Peyer's patch (tissue), 4 donors: ENCODE measurements at regions not wholly inside any gene's neighbourhood (a gene's known extent, or its start where the extent isn't known, plus 50 kb on each side); places are given as distances from the start of the nearest gene placed in this dataset.
A peak's percentile ranks its signal among the peaks of the same experiment; 100 is the strongest.

Experiments
- DNase-seq, 3 donors: peaks; one replicate each; pipeline ENCODE4 v3.0.0-alpha.2; 2017 to 2019
- H3K27ac ChIP-seq, 4 donors: fragments of 200-600 bp; sonication (generic); one replicate each; pipeline ENCODE4 v1.5.1; 2016 to 2019
- H3K27me3 ChIP-seq, 2 donors: fragments of 200-600 bp; sonication (generic); one replicate each; pipeline ENCODE4 v1.5.1; 2019
- H3K36me3 ChIP-seq, 3 donors: fragments of 200-600 bp; sonication (generic); one replicate each; pipeline ENCODE4 v1.5.1; 2016 to 2019
- H3K4me1 ChIP-seq, 4 donors: fragments of 200-600 bp; sonication (generic); one replicate each; pipeline ENCODE4 v1.5.1; 2016 to 2019
- H3K4me3 ChIP-seq, 4 donors: fragments of 200-600 bp; sonication (generic); 1 replicate in 3 of 4; 2 replicates in 1 of 4; pipeline ENCODE4 v1.5.1; 2016 to 2019; ENCODE audit warnings: mild to moderate bottlenecking in 1 of 4
- H3K9me3 ChIP-seq, 4 donors: fragments of 200-600 bp; sonication (generic); one replicate each; pipeline ENCODE4 v1.5.1; 2016 to 2019; ENCODE audit warnings: mild to moderate bottlenecking in 1 of 4
- CTCF ChIP-seq, 6 experiments: fragments of 450-650 bp in 4 of 6; fragments of 200-600 bp in 2 of 6; sonication (generic) in 1 of 6; IDR thresholded peaks; one replicate each; pipeline ENCODE4 v1.5.1; 2017 to 2019; ENCODE audit warnings: antibody characterized with exemption in 6 of 6, mild to moderate bottlenecking in 3 of 6, moderate library complexity in 1 of 6
- POLR2A ChIP-seq, 2 donors: fragments of 450-650 bp; IDR thresholded peaks; one replicate each; pipeline ENCODE4 v1.5.1; 2017; ENCODE audit warnings: antibody characterized with exemption in 2 of 2, mild to moderate bottlenecking in 2 of 2, moderate library complexity in 2 of 2

GRCh38 chr20:57800791-57801430 lies 91.1 kb upstream of the PMEPA1 start:
- H3K9me3 ChIP-seq = no peaks in the 10 kb centered on the region
- TF ChIP-seq CTCF (IDR thresholded peaks at IDR 0.05) (no peak), POLR2A (IDR thresholded peaks at IDR 0.05) (no peak)
- DNase-seq = no peak

GRCh38 chr20:57797401-57797800 lies 87.6 kb upstream of the PMEPA1 start:
- TF ChIP-seq CTCF (IDR thresholded peaks at IDR 0.05) = no peak
- TF ChIP-seq POLR2A (IDR thresholded peaks at IDR 0.05) = no peak
- H3K27me3 ChIP-seq = no peaks in the 10 kb centered on the region
- H3K36me3 ChIP-seq = no peaks in the 10 kb centered on the region
- H3K27ac ChIP-seq = no peak overlapping the region
- H3K4me3 ChIP-seq = no peak overlapping the region
- DNase-seq = no peak
- no peaks in the 10 kb centered on the region for H3K4me1 ChIP-seq
- H3K9me3 ChIP-seq = no peaks in the 10 kb centered on the region

More at GRCh38 chr20:57800791-57801430, 91.1 kb upstream of the PMEPA1 start:
- no peaks in the 10 kb centered on the region for H3K36me3 ChIP-seq
- no peak overlapping the region for H3K4me3 ChIP-seq
- H3K27me3 ChIP-seq = no peaks in the 10 kb centered on the region
- H3K27ac ChIP-seq = no peak overlapping the region
- H3K4me1 ChIP-seq = no peaks in the 10 kb centered on the region

DNA sequence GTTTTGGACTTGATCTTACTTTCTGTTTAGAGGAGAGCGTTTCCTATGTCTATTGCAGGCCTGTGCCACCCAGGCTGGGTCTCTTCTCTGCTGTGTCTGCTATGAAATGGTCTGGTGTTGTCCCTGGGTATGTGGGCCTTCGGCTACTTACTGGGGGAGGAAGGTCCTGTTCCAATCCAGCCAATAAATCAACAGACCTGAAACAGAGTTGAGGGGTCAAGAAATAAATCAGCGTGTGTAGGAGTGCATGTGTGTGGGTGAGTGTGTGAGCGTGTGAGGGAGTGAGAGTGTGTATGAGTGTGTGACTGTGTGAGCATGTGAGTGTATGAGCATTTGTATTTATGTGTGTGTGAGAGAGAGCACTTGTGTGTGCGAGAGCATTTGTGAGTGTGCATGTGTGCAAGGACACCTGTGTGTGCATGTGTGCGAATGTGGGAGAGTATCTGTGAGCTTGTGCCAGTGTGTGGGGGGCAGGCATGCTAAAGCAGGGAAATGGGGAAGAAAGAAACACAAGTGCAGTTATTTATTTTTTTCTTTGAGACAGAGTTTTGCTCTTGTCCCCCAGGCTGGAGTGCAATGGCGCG lies 86.3 kb upstream of the PMEPA1 start:
- TF ChIP-seq POLR2A (IDR thresholded peaks at IDR 0.05) = no peak
- no peak for TF ChIP-seq CTCF (IDR thresholded peaks at IDR 0.05)
- Histone ChIP-seq H3K27me3 (no peaks in the 10 kb centered on the region), H3K4me1 (no peaks in the 10 kb centered on the region), H3K9me3 (no peaks in the 10 kb centered on the region), H3K4me3 (no peak overlapping the region), H3K36me3 (no peaks in the 10 kb centered on the region), H3K27ac (no peak overlapping the region)
- DNase-seq = peak in 1 of 3 donors; percentile 15

DNA sequence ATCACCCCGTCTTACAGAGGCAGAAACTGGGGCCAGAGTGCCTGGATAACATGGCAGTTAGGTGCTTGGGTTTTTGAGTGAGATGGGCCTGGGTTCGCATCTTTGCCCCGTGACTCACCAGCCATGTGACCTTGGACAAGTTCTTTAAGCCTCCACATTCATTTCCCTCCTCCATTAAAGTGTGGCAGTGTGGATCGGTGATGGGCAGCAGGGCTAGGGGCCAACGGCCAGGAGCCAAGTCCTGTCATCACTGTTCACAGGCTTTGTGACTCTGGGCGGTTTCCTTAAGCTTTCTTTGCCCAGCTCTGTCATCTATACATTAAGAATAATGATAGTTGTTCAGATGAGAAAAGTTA lies 85.5 kb upstream of the PMEPA1 start:
- H3K27ac ChIP-seq = no peak overlapping the region
- H3K9me3 ChIP-seq = no peaks in the 10 kb centered on the region
- DNase-seq = no peak
- H3K36me3 ChIP-seq = no peaks in the 10 kb centered on the region
- H3K4me1 ChIP-seq = no peaks in the 10 kb centered on the region
- H3K4me3 ChIP-seq = no peak overlapping the region
- TF ChIP-seq CTCF (IDR thresholded peaks at IDR 0.05) = no peak
- no peak for TF ChIP-seq POLR2A (IDR thresholded peaks at IDR 0.05)
- H3K27me3 ChIP-seq = no peaks in the 10 kb centered on the region

DNA sequence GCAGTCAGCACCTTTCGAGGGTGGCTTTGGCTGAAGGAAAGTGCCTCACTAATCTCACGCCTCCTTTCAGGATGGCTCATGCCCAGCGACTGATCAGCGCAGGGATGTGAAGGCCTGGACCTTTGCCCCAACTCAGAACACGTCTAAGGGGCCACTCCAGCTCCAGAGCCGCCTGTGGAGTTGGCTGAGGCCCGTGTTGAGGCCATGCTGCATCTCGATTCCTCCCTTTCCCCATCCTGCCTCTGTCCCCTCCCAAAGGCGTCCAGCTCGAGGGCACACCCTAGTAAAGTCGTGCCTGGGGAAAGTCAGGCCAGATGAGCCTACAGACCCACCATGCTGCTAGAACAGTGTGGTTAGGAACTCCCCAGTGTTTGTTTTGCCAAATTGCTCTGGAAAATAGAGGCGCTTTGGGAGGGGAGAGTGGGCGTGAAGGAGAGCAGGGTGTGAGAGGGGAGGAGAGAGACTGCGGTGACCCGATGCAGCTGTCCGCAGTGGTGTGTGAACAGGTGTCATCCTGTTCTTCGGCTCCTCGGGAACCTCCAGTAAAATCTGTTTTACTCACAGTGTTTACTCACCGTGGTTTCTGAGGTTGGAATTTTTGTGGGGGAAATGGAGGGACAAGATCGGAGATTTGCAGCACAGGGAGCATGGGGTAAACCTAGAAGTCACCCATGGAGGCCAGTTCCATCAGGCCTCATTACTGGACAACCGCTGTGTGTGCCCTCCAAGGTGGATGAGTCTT lies 85.0 kb upstream of the PMEPA1 start:
- no peak overlapping the region for H3K27ac ChIP-seq
- no peaks in the 10 kb centered on the region for H3K4me1 ChIP-seq
- no peak for DNase-seq
- TF ChIP-seq CTCF (IDR thresholded peaks at IDR 0.05) = no peak
- no peak for TF ChIP-seq POLR2A (IDR thresholded peaks at IDR 0.05)
- no peak overlapping the region for H3K4me3 ChIP-seq
- H3K36me3 ChIP-seq = no peaks in the 10 kb centered on the region
- no peaks in the 10 kb centered on the region for H3K27me3 ChIP-seq
- no peaks in the 10 kb centered on the region for H3K9me3 ChIP-seq
